Nephron progenitor cell (in vitro differentiated cells): ENCODE measurements at regions not wholly inside any gene's neighbourhood (a gene's known extent, or its start where the extent isn't known, plus 50 kb on each side); places are given as distances from the start of the nearest gene placed in this dataset.
A peak's percentile ranks its signal among the peaks of the same experiment; 100 is the strongest.

Experiments
- DNase-seq: peaks from one replicate; pipeline ENCODE4 v3.0.0; 2021
- H3K27ac Mint-ChIP-seq: 2 replicates; pipeline ENCODE4 v1.8.0; 2021; ENCODE audit warnings: mild to moderate bottlenecking, moderate library complexity, mixed read lengths
- H3K27me3 Mint-ChIP-seq: 2 replicates; pipeline ENCODE4 v1.8.0; 2021; ENCODE audit warnings: mild to moderate bottlenecking, low read depth, mixed read lengths; ENCODE audit not compliant: poor library complexity
- H3K36me3 Mint-ChIP-seq: 2 replicates; pipeline ENCODE4 v1.8.0; 2021; ENCODE audit warnings: low read depth, mixed read lengths
- H3K4me1 Mint-ChIP-seq: 2 replicates; pipeline ENCODE4 v1.8.0; 2021; ENCODE audit warnings: mixed read lengths
- H3K4me3 Mint-ChIP-seq: 2 replicates; pipeline ENCODE4 v1.8.0; 2021; ENCODE audit warnings: mild to moderate bottlenecking, moderate library complexity, mixed read lengths
- H3K9me3 Mint-ChIP-seq: 2 replicates; pipeline ENCODE4 v1.8.0; 2021; ENCODE audit warnings: mild to moderate bottlenecking, moderate library complexity, mixed read lengths
- TF ChIP-seq, protein P1 (sequence below): fragments of 200-600 bp; sonication (generic); IDR thresholded peaks from 2 replicates; pipeline ENCODE4 v1.5.0; 2021; ENCODE audit warnings: antibody characterized with exemption

DNA sequence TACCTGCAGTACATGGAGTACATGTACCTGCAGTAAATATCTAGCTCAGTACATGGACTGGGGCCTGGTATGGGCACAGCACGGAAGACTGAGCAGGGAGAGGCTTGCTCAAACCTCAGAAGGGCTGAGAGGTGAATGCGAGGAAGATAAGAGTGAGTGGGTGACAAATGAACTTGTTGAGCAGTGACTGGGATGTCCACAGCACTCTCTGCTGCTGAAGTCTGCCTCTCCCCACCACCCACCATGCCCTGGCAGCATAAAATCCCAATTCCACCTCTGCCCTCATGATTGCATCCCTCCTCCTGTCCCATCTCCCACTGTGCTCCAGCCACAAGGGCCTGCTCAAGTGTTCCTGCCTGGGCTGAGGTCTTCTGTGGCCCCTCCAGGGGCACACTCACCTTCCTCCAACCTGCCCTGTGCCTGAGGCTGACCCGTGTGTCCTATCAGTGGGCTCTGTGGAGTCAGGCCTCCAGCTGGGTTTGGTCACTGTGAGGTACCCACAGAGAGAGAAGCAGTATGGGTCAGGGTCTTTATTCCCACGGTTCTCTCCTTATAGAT, 114.2 kb downstream of the FOXD2 start:
- TF ChIP-seq, protein P1, sequence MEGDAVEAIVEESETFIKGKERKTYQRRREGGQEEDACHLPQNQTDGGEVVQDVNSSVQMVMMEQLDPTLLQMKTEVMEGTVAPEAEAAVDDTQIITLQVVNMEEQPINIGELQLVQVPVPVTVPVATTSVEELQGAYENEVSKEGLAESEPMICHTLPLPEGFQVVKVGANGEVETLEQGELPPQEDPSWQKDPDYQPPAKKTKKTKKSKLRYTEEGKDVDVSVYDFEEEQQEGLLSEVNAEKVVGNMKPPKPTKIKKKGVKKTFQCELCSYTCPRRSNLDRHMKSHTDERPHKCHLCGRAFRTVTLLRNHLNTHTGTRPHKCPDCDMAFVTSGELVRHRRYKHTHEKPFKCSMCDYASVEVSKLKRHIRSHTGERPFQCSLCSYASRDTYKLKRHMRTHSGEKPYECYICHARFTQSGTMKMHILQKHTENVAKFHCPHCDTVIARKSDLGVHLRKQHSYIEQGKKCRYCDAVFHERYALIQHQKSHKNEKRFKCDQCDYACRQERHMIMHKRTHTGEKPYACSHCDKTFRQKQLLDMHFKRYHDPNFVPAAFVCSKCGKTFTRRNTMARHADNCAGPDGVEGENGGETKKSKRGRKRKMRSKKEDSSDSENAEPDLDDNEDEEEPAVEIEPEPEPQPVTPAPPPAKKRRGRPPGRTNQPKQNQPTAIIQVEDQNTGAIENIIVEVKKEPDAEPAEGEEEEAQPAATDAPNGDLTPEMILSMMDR = no peak
- DNase-seq = no peak
- H3K36me3 Mint-ChIP-seq = no peaks in the 10 kb centered on the region
- no peaks in the 10 kb centered on the region for H3K9me3 Mint-ChIP-seq
- no peak overlapping the region for H3K27ac Mint-ChIP-seq
- peaks cover 100% of the 10 kb centered on the region for H3K4me1 Mint-ChIP-seq
- peaks cover 33% of the 10 kb centered on the region for H3K27me3 Mint-ChIP-seq
- H3K4me3 Mint-ChIP-seq = no peak overlapping the region

DNA sequence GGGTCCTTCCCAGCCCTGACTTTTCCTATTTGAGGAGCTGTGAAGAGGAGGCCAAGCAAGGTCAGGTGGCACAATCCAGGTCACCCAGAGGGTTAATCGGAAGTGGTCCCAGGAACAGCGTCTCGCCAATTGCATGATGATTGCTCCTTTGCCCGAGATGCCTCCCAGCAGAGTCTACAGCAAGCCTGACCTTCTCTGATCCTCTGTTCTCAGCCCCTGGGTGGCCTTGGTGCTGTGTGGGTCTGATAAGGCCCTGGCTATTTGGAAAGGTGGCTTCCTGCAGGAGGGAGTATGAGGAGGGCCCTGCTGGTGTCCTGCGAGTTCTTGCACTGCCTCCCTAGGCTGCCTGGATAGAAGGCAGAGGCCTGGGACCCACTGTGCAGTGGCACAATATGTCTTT, 116.2 kb downstream of the FOXD2 start:
- peaks cover 100% of the 10 kb centered on the region for H3K4me1 Mint-ChIP-seq
- no peaks in the 10 kb centered on the region for H3K9me3 Mint-ChIP-seq
- no peaks in the 10 kb centered on the region for H3K36me3 Mint-ChIP-seq
- no peak overlapping the region for H3K4me3 Mint-ChIP-seq
- TF ChIP-seq, protein P1 = no peak
- peaks cover 31% of the 10 kb centered on the region for H3K27me3 Mint-ChIP-seq
- DNase-seq = no peak
- H3K27ac Mint-ChIP-seq = no peak overlapping the region

DNA sequence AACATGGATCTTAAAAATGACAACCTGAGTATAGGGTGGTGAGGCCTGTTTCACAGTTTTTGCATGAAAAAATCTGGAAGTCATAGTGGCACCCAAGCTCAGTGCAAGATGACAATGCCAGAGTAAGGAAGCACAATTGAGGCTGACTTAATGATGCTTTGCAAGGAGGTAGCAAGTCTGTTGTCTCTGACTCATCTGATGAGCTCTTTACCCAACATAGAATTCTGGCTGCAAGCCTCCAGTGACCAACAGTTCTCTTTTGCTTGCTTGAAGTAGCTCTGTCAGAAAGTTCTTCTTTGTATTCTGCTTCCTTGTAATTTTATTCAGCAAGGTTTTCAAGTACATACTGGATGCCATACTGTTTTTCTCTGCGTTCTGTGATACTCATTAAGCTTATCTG, 117.1 kb downstream of the FOXD2 start:
- Mint-ChIP-seq H3K9me3 (no peaks in the 10 kb centered on the region), H3K36me3 (no peaks in the 10 kb centered on the region), H3K27me3 (peaks cover 27% of the 10 kb centered on the region), H3K27ac (no peak overlapping the region), H3K4me1 (peaks cover 100% of the 10 kb centered on the region), H3K4me3 (peak overlapping the region; percentile 6)
- DNase-seq = no peak
- TF ChIP-seq, protein P1 = no peak

DNA sequence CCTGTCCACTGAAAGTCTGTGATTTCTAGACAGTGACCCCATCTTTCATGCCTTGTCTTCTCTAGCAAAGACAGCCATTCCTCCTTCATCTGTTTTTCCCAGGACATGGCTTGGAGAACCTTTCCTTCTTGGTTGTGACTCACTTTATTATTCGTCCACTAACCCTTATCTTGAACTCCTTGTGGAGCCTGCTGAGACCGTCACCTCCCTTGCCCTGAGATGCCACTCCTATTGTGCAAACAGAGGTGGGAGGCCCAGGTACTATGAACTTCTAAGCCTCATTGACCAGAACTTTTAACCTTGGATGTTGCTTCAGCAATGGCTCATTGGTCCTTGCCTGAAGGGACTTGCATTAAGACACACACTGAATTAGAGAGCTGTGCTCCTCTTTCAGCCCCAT, 117.5 kb downstream of the FOXD2 start:
- TF ChIP-seq, protein P1 = no peak
- Mint-ChIP-seq H3K4me1 (peaks cover 100% of the 10 kb centered on the region), H3K27ac (no peak overlapping the region), H3K9me3 (no peaks in the 10 kb centered on the region), H3K36me3 (no peaks in the 10 kb centered on the region), H3K4me3 (peak overlapping the region; percentile 6), H3K27me3 (peaks cover 25% of the 10 kb centered on the region)
- no peak for DNase-seq

DNA sequence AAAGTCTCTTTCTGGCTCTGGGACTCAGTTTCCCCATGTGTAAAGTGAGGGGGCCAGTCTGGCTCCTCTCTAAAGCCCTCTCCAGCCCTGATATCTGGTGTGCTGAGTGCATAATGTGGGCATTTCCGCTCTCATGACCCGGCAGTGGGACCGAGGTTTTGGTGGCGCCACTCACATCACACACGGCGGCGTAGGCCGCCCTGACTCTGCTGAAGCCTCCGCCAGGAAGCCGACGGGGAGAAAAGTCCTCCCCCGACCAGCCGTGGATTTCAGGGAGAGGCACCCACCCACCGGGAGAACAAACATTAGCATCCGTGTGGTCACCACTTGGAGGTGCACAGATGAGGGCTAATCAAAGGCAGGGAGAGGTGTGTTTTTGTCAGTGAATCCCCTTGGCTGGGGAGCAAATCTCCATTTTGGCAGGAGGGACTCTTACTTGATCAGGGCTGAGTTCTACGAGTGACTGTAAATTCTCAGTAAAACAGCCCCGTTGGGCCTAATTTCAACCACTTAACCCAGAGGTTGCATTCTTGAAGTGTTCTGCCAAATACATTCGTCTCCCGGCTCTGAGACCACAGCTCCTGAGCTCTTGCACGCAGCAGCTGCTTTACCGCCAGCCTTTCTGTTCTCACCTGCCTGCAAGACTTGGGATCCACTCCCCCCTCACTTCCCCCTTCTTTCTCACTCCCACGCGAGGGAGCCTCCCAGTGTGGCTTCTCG, 118.2 kb downstream of the FOXD2 start:
- peak overlapping the region; percentile 40 for H3K4me3 Mint-ChIP-seq
- TF ChIP-seq, protein P1 = no peak
- no peaks in the 10 kb centered on the region for H3K9me3 Mint-ChIP-seq
- peaks cover 100% of the 10 kb centered on the region for H3K4me1 Mint-ChIP-seq
- no peaks in the 10 kb centered on the region for H3K36me3 Mint-ChIP-seq
- DNase-seq = no peak
- H3K27me3 Mint-ChIP-seq = peaks cover 30% of the 10 kb centered on the region
- peak overlapping the region; percentile 58 for H3K27ac Mint-ChIP-seq

DNA sequence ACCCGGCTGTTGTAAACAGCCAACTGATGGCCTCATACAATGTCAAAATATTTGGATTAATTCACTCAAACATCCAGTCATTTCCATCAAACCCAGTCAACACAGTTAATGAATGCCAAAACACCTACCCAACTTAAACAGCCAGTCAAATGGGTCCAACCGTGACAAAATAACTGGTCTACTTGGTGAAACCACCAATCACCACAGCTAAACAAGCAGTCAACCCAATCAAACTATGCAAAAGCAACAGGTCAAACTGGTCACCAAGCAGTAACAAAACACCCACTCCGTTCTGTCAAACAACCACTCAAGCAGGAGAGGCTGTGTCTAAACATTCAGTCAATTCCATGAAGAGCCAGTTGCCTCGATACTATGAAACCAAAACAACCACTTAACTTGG, 119.2 kb downstream of the FOXD2 start:
- Mint-ChIP-seq H3K9me3 (no peaks in the 10 kb centered on the region), H3K36me3 (no peaks in the 10 kb centered on the region), H3K4me3 (peak overlapping the region; percentile 17), H3K4me1 (peaks cover 100% of the 10 kb centered on the region), H3K27ac (peak overlapping the region; percentile 10), H3K27me3 (peaks cover 35% of the 10 kb centered on the region)
- DNase-seq = no peak
- TF ChIP-seq, protein P1 = no peak
